ENCODE measurements at regions not wholly inside any gene's neighbourhood (a gene's known extent, or its start where the extent isn't known, plus 50 kb on each side); places are given as distances from the start of the nearest gene placed in this dataset.

GRCh38 chr5:103498800-103499551 lies 63.6 kb downstream of the NUDT12 start:
- whole genome bisulfite sequencing: 75% methylated on average over 10 of the region's 10 CpGs
- no peak for DNase-seq (ENCODE audit: extremely low spot score)
- intact Hi-C loops (cut with DNase I): no loop called here
- Histone ChIP-seq H3K9me3 (no peaks in the 10 kb centered on the region), H3K4me3 (no peak overlapping the region), H3K27ac (replicated peaks in 1 of 4) (no peak overlapping the region), H3K4me1 (peaks cover 3 to 21% (median 13%) of the 10 kb centered on the region in 4 donors), H3K36me3 (no peaks in the 10 kb centered on the region), H3K27me3 (no peaks in the 10 kb centered on the region)
- TF ChIP-seq POLR2A (IDR thresholded peaks at IDR 0.05; ENCODE audit: low read depth) (no peak), CTCF (IDR thresholded peaks at IDR 0.05) (no peak)

GRCh38 chr5:103498211-103498610 lies 64.4 kb downstream of the NUDT12 start:
- H3K4me3 ChIP-seq: no peak overlapping the region
- H3K9me3 ChIP-seq: no peaks in the 10 kb centered on the region
- H3K27ac ChIP-seq (replicated peaks in 1 of 4): no peak overlapping the region
- H3K4me1 ChIP-seq: peaks cover 3 to 21% (median 13%) of the 10 kb centered on the region in 4 donors
- 69% methylated on average over 1 of the region's 1 CpG for WGBS
- intact Hi-C loops (cut with DNase I): no loop called here
- TF ChIP-seq CTCF (IDR thresholded peaks at IDR 0.05) (no peak), EP300 (IDR thresholded peaks at IDR 0.05) (no peak), POLR2AphosphoS5 (IDR thresholded peaks at IDR 0.05) (no peak)
- no peaks in the 10 kb centered on the region for H3K36me3 ChIP-seq
- DNase-seq (ENCODE audit: extremely low spot score): no peak
- H3K27me3 ChIP-seq: no peaks in the 10 kb centered on the region

GRCh38 chr5:103497781-103498180 lies 64.8 kb downstream of the NUDT12 start:
- H3K27me3 ChIP-seq: no peaks in the 10 kb centered on the region
- WGBS: 64% methylated on average over 3 of the region's 3 CpGs
- no peaks in the 10 kb centered on the region for H3K36me3 ChIP-seq
- intact Hi-C loops (cut with DNase I): no loop called here
- H3K9me3 ChIP-seq: no peaks in the 10 kb centered on the region
- H3K4me3 ChIP-seq: no peak overlapping the region
- peaks cover 3 to 21% (median 13%) of the 10 kb centered on the region in 4 donors for H3K4me1 ChIP-seq
- no peak for DNase-seq (ENCODE audit: extremely low spot score)
- H3K27ac ChIP-seq (replicated peaks in 1 of 4): no peak overlapping the region
- no peak for TF ChIP-seq POLR2A (IDR thresholded peaks at IDR 0.05; ENCODE audit: low read depth)
- TF ChIP-seq EP300 (IDR thresholded peaks at IDR 0.05): no peak
- TF ChIP-seq CTCF (IDR thresholded peaks at IDR 0.05): no peak
- TF ChIP-seq POLR2AphosphoS5 (IDR thresholded peaks at IDR 0.05): no peak

- Histone ChIP-seq H3K4me1 (no peaks in the 10 kb centered on the region), H3K36me3 (no peaks in the 10 kb centered on the region), H3K9me3 (no peaks in the 10 kb centered on the region), H3K27me3 (no peaks in the 10 kb centered on the region), H3K27ac (replicated peaks in 1 of 4) (no peak overlapping the region), H3K4me3 (no peak overlapping the region)
- TF ChIP-seq CTCF (IDR thresholded peaks at IDR 0.05): no peak
- TF ChIP-seq EP300 (IDR thresholded peaks at IDR 0.05): no peak
- no peak for TF ChIP-seq POLR2AphosphoS5 (IDR thresholded peaks at IDR 0.05)
- TF ChIP-seq POLR2A (IDR thresholded peaks at IDR 0.05; ENCODE audit: low read depth): no peak
- WGBS: 68% methylated on average over 4 of the region's 4 CpGs
- no peak for DNase-seq (ENCODE audit: extremely low spot score)
- intact Hi-C loops (cut with DNase I): no loop called here
Observed at GRCh38 chr5:103490030-103490739, 72.4 kb downstream of the NUDT12 start.

Data from esophagus muscularis mucosa (tissue), 4 donors.